Brain pericyte (primary cell): ENCODE measurements at regions not wholly inside any gene's neighbourhood (a gene's known extent, or its start where the extent isn't known, plus 50 kb on each side); places are given as distances from the start of the nearest gene placed in this dataset.
"Not testable (repeated sequence)": the region's sequence is repeated elsewhere in the genome, so short reads cannot be mapped to it uniquely, and the experiment has no call there.

Source experiments
- DNase-seq: peaks from one replicate; pipeline ENCODE4 v3.0.0-alpha.2; 2012; ENCODE audit warnings: low read depth, low spot score

- no peak for DNase-seq
Observed at GRCh38 chr6:55957961-55958422, 82.6 kb upstream of the BMP5 start.

- DNase-seq, result no peak
Observed at GRCh38 chr6:55955684-55956083, 80.3 kb upstream of the BMP5 start.

DNA sequence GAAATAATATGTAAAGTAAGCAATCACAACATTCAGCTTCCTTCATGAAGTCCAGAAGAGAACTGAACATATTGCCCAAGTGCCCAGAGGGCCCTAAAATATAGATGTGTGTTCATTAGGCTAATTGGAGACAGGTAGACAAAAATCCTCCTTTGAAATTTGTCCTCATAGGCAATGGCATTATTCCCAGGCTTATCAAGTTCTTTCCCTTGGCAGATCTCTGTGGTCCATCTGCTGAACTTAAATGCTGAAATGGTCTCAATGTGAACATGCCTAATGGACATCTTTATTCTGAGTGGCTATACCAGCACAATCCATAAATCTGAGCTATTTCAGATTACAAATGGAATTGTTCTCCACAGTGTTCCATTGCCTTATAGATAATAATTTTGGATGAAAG, 79.0 kb upstream of the BMP5 start:
- DNase-seq, result no peak

DNA sequence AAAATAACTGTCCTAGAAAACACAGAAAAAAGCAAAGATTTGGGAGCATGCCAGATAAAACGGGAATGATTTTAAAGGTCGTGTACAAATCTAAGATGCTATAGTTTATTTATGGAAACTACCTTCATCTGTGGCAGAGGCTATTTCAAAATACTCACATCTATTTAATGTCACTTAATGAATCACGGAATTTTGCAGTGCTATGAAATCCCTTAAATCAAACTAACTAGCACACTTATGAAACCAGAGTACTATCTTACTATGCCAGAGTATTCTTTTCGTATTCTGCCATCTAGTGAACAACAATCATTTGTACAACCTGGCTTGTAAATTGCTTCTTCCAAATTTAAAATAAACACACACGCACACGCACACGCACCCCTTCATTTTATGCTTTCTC, 77.9 kb upstream of the BMP5 start:
- DNase-seq, result peak; percentile 15

GRCh38 chr6:55950071-55950814, 74.9 kb upstream of the BMP5 start:
- DNase-seq, result no peak

- no peak for DNase-seq
Observed at GRCh38 chr6:55943329-55943728, 67.9 kb upstream of the BMP5 start.

DNA sequence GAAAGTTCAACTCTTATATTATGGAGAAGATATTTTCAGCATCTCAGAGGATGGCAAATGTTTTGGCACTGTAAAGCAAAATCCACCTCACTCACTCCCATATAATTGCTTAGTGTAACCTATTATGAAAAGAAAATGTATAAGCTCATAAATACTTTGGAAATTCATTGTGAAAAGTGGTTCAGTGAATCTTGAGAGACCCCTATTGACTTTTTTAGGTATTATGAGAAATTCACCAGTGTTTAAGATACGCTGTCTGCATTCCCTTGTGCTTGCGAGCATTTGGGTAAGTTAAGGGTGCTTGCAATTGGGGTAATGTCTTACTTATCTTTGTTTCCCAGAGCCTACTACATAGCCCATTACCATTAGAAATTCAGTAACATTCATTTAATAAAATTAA, 66.3 kb upstream of the BMP5 start:
- no peak for DNase-seq

GRCh38 chr6:55937951-55938690, 62.7 kb upstream of the BMP5 start:
- DNase-seq, result no peak

DNA sequence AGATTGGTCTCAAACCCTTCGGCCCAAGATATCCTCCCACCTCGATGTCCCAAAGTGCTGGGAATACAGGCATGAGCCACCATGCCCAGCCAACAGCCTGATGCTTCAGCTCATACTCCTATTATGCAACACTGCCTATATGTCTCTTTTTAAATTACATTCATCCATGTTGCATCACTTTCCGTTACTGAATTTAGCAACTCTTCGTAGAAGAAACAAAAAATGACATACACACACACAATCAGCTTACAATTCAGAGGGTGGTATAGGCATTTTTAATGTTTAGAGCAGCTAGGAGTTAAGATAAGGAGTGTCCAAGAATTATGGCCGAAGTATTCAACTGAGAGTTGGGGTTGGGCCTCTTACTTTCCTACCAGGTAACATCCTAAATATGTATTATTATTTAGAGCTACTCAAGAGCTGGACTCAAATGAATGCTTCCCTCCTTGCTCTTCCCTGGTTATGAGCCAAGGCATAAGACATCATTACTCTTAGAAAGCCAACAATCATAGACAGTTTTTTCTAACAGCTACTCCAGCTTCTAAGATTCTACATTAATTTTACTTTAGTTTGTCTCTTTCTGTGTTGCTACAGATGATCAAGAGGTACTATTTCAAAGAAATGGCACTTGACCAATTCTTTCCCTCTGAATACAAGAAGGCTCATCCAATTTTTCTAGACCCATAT, 62.0 kb upstream of the BMP5 start:
- no peak for DNase-seq

GRCh38 chr6:55931101-55931500, 55.7 kb upstream of the BMP5 start:
- no peak for DNase-seq

DNA sequence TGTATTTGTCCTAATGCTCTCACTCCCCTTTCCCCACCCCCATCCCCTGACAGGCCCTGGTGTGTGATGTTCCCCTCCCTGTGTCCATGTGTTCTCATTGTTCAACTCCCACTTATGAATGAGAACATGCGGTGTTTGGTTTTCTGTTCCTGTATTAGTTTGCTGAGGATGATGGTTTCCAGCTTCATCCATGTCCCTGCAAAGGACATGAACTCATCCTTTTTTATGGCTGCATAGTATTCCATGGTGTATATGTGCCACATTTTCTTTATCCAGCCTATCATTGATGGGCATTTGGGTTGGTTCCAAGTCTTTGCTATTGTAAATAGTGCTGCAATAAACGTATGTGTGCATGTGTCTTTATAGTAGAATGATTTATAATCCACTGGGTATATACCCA, 52.3 kb upstream of the BMP5 start:
- not testable (repeated sequence) for DNase-seq

DNA sequence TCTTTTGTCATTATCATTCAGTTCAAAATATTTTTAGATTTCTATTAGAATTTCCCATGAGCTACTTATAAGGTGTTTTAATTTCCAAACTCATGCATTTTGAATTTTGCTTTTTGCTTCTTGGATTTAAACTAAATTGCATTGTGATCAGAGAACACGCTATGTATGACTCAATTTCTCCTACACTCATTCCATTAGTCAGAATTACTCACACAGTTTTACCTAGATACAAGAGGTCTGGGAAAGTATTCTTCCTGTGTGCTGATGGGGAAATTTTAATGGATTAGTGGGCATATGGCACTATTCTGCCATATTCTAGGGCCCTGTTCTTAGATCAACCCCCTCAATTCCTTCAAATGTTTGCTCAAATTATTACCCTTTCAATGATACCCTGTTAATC, 49.9 kb upstream of the BMP5 start:
- DNase-seq, result no peak
